ENCODE measurements at regions not wholly inside any gene's neighbourhood (a gene's known extent, or its start where the extent isn't known, plus 50 kb on each side); places are given as distances from the start of the nearest gene placed in this dataset.
"Not testable (repeated sequence)": the region's sequence is repeated elsewhere in the genome, so short reads cannot be mapped to it uniquely, and the experiment has no call there.

DNA sequence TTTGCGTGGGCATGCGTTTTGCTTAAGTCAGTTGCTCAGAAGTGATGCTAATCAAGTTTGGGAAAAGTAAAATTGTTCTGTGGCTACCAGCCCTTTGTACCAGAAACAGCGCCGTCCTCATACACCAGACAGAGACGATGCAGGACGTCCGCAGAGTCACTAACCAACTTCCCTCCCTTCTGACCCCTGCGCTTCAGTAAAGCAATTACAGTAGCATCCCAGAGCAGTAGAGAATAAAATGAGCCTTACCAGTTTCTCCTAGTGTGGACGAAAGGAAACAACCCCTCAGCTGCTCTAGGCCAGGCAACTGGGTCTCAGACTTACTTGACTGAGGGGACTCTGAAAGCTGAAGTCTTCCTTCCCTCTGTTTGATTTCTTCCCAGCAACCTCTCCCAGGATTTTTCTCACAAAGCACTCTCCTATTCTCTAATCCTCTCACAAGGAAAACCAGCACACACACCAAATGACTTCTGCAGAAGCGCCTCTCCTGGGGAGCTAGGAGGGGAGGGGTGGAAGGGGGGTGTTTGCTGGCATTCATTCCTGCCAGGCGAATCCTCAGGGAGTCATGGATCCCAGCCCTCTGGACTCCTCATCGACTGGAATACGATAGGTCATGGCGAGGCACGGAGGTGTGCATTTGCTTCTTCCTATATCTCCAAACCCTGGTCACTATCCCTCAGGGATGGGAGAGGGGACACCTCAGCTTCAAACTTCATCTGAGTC, 56.0 kb upstream of the MID1 start:
- no peak for DNase-seq

DNA sequence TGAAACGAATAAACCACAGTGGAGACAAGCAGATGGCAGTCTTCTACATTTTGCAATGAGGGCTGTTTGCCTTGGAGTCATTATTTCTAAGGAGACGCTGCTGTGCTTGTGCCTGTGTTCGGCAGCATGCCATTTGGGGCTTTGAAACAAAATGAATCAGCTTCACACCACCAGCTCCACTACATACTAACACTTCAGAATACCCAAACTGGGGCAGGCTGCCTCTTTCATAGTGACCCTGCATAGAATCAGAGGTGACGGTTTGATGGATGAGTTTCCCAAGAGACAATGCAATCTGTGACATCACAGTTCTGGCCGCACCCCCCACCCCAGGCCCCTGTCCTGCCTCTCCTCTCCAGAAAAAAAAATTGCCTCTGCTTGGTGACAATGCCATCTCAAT, 57.1 kb upstream of the MID1 start:
- peak; percentile 2 to 10 for DNase-seq

DNA sequence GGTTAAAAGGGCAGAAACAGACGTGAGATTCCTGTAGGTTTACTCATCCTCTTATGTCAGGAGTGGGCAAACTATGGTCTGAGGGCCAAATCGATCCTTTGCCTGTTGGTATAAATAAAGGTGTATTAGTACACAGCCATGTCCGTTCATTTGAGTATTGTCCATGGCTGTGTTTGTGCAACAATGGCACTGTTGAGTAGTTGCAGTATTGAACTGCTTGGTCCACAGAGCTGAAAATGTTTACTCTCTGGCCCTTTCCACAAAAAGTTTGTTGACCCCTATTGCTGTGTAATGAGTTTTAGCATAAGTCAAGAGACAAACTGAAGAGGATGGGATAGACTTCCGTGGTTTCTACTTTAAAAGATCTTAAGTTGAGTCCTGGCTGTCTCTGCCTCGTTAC, 59.0 kb upstream of the MID1 start:
- no peak for DNase-seq

DNA sequence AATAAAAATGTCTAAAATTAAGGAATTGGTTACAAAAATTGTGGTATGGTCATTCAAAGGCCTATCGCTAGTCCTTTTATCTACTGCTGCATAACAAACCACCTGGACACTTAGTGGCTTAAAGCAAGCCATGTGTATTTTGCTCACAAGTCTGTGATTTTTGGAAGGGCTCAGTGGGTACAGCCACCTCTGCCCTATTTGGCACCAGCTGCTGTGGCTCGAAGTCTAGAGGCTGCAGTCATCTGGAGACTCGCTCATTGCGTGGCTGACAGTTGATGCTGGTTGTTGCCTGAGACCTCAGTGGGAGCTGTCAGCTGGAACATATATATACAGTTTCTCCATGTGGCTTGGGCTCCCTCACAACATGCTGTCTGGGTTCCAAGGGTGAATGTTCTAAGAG, 60.8 kb upstream of the MID1 start:
- no peak for DNase-seq

DNA sequence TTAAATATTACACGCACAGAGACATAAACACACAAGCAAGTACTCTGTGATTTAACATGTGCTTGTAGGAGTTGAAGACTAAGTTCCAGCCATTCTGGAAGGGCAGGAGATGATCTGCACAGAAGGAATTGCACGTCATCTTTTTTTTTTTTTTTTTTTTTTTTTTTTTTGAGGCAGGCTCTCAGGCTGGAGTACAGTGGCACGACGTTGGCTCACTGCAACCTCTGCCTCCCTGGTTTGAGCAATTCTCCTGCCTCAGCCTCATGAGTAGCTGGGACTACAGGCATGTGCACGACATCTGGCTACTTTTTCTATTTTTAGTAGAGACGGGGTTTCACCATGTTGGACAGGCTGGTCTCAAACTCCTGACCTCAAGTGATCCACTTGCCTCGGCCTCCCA, 63.2 kb upstream of the MID1 start:
- not testable (repeated sequence) for DNase-seq

DNA sequence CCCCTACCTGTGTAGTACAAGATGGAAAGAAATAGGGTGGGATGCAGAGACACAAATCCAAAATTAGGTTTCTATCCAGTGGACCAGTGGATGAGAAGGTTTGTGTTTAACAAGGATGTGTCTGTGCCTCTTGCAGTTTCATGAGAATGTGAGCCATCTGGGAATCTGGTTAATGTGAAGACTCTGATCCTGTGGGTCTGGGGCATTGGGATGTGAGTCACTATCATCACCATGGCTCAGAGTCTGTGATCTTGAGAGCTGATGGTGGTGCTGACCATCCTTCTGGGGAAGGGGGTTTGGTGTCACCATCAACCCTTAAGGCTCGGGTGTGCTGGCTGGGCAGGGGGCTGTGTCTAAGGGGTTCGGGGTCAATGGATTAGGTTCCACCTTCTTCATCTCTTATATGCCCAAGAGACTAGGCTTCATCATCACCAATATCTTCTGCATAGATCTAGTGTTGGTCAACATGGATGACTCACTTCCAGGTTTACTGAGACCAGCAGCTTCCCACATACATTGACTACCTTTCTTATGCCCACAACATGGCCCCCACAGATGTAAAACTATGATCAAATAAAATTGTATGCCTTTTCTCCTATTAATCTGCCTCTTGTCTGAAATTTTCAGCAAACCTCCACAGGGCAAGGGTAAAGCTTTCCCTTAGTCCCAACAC, 65.7 kb upstream of the MID1 start:
- DNase-seq = no peak

DNA sequence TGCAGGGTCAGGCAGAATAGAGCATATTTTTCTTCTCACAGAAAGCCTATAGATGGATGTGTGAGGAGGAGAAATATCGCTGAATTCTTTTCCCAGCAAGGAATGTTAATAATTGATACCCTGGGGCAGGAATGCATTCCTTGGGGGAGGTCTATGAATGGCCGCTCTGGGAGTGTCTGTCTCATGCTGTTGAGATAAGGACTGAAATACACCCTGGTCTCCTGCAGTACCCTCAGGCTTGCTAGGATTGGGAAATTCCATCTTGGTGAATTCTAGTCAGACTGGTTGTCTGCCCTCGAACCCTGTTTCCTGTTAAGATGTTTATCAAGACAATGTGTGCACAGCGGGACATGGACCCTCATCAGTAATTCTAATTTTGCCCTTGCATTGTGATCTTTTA, 71.4 kb upstream of the MID1 start:
- not testable (repeated sequence) for DNase-seq

DNA sequence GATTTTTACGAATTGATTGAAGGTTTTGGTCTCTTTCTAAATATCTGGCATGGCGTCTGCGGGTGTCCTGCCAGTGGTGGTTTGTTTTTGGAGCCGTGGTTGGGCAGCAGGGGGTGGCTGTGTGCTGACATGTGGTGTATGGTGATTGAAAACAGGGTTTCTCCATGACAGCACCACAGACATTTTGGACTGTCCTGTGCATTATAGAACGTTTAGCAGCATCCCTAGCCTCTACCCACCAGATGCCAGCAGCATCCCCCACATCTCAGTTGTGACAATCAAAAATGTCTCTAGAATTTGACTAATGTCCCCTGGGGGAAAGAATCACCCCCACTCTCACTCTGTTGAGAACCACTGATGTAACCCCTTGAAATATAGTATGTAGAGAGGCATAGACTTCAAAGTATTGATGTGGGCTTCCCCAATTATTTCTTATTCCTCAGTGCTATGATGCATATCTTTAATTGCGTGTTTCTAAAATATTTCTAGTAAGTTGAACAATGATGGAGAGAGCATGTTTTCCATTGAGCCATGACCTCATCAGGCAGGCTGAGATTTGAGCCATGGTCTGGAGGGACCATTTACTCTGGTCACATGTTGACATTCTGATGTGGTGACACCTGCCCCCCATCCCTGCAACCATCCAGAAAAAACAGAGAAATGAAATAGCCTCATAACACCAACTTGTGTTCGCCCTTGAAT, 77.4 kb upstream of the MID1 start:
- no peak for DNase-seq

DNA sequence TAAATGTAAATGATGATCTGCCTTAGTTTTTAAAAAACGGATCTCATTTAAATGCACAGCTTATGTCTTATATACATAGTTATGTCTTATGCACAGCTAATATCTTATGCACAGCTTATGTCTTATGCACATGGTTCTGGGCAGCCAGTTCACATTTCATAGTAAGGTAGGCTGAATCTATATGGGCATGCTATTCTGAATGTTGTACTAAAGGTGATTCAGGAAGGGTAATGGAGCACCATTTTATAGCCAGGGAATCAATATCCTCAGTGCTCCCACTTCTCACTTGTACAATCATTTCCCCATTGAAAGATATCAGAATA, 77.9 kb upstream of the MID1 start:
- no peak for DNase-seq

DNA sequence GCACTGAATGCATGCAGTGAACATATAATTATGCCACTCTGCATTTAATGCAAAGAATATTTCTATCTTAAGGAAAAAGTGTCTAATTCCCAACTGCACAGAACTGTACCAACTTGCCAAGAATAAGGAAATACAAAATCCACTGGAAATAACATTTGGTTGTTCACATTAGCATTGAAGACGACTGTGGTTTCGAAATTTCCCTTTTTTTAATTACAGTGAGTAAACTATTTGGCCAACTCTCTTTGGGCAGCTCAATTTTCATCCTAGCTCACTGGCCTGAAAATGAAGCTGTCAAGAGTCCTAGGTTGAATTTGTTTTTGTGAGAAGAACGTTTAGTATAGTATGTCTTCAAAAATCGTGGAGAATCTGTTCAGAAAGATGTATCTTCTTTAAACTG, 81.6 kb upstream of the MID1 start:
- DNase-seq = no peak

DNA sequence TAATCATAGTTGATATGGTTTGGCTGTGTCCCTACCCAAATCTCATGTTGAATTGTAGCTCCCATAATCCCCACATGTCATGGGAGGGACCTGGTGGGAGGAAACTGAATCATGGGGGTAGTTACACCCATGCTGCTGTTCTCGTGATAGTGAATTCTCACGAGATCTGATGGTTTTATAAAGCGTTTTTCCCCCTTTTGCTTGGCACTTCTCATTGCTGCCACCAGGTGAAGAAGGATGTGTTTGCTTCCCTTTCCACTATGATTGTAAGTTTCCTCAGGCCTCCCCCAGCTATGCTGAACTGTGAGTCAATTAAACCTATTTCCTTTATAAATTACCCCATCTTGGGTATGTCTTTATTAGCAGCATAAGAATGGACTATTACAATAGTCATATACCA, 86.0 kb upstream of the MID1 start:
- not testable (repeated sequence) for DNase-seq

DNA sequence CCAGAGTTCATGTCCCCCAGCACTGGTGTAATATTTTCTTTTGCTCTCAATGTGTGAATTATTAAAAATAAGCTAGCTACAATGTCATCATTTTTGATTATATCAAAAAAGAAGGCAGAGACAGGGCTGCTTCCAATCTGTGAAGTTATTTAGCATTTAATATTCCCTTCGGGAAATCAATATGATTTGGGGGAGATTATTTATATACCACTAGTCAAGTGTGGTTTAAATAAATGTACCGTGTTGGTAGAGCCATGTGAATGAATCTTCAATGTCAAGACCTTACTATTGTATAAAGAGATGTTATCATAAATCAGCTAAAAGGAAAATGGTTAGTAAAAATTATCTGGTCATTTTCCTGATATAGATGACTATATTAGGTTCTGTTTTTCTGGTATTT, 87.4 kb upstream of the MID1 start:
- DNase-seq = no peak

DNA sequence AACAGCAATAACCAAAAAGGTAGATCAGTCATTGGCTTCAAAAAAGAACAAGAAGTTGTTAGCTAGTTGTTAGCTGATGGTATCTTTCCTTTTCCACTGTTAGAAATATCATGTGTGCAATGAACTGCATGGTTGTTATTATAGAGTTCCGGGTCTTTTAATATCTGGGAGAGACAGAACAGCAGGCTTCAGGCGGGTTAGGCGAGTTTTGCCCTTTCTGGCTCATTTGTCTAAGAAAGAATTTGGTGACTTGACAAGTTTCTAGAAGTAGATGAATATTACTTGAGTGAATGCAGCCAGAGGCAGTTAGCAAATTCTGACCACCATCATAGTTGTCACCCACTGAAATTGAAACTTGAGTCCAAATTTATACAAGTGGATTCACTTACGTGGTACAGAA, 88.9 kb upstream of the MID1 start:
- DNase-seq = no peak

DNA sequence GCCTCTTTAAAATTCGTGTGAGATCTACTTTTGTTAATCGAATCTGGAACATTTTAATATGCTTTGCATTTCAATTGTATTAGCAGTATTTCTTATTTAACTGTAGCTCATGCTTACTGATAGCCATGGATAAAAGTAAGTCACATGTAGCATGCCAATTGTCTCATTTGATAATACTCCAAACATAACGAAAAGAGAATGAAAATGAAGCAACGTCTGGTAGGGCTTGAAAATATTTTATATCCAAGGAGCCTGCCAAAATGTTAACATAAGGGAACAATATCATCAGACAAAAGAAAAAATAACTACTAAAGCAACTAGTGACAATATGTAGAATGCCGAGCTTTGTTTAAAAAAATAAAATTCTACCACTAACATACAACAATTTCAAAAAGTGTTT, 94.1 kb upstream of the MID1 start:
- no peak for DNase-seq

DNA sequence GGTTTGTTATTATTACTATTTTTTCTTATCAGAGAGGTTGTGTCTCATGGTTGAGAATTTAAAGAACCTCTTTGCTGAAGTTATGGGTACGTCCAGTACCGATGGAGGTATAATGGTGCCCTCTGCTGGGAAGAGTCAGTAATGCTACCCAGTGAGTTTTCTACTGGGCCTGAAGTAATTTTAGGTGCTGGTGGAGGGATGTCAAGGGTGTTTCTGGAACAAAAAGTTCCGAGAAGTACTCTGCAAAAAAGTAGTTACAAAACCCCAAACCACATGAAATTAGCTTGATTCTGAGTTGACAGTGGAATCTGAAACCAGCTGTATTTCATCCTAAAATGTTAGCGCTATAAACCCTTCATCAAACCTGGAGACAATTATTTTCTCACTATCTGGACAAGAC, 102.5 kb upstream of the MID1 start:
- peak; percentile 32 to 33 for DNase-seq

DNA sequence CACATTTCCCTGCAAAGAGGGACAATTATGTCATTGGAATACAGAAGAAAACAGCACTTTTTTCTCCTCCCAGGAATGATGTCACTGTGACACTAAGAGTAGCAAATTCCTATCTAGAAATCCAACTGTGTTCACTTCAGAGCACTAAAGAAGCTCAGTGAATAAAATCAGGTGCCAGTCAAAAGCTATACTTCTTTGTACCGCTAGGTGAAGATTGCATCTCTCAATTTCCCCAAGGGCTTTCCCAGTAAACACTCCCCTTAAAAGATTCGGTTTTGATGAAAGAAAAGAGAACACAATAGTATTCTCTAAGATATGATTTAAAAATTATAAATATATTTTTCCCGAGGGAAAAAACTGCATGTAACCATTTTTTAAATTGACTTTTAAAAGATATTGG, 104.7 kb upstream of the MID1 start:
- no peak for DNase-seq

DNA sequence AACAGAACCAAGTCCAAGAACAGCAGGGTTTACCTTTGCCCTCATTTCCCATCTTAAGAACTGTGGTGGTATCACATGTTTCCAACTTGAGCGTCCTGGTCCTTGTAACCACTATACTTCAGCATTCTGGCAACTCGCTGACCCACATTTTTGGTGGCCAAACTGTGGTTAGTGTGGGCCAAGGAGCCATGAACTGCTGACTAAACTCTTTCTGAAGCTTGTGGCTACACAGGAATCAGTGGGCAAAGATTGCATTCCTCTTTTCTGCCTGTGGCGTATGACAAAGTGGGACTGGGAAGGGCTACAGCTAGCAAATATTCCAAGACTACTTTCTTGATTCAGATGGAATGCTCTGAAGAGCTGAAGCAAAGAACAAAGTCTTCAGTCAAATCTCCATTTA, 106.3 kb upstream of the MID1 start:
- DNase-seq = no peak

DNA sequence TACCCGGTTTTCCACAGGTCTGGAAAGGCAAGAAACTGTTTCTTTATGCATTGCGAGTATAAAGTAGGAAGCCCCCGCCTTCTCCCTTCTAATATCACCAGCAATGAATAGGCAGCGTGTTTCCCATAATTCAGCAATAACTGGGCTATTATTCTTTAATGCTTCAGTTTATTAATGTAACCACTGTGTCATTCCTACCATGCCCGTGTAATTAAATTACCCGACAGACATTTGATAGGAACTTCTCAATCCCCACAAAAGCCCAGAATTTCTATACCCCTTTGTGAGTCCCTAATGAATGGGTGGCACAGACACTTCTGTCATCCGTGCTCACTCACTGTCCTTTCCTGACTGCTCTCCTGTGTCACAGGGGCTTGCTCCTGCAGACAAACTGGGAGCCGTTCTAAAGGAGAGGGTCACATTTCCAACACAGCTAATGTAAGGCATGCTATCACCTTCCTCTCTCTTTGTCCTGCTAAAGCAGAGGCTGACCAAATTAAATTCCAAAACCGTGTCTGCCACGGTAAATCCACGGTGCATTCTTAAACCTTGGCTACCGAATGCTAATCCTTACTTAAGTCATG, 108.5 kb upstream of the MID1 start:
- DNase-seq = no peak

DNA sequence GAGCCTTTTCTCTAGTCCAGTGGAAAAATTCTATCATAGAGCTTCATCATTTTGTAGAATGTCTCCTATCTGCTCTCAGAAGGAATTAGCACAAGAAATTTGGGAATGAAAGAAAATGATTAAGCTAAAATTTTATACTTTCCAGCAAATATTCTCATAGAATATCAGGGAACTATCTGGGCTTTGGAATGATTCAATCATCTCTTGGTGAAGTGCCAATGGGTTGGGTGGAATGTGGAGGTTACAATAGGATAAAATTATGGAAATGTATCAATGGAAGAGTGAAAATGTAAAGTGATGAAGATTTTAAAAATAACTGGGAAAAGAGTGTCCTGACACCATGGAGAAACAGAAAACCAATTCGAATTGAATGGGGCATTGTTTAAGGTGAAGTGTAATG, 119.0 kb upstream of the MID1 start:
- DNase-seq = no peak

DNA sequence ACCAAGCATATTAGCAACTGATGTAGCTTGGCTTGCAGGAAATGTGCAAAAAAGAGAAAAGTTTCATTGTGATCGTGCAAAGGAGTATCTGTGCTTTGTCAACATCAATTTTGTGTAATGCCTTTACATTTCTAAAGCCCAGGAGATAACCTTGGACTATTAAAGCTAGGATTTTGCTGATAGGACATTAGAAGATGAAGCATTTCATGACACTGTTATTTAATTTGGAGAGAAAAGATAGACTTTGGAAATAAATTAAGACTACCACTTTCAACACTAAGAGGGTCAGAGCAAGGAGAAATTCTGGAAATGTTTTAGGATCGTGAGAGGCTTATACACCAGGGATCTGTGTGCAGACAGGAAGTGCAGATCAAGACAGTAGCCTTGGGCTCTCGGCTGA, 120.6 kb upstream of the MID1 start:
- DNase-seq = no peak

DNA sequence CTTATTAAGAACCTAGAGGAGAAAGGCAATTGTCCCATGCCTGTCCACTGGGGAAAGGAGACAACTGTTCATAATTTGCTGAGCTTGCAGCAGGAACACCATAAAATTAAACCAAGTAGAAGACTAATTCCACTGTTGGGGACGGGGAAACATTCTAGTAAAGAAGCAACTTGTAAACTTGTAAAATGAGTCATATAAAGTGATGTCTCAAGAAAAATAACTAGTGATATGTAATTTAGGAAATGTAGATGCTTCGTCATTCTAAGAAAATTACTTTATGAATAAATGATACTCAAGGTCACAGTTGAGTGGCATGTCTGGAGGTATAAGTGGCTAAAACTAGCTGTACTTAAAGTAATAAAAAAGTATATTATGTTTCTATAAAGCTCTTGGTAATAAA, 121.2 kb upstream of the MID1 start:
- DNase-seq = no peak

DNA sequence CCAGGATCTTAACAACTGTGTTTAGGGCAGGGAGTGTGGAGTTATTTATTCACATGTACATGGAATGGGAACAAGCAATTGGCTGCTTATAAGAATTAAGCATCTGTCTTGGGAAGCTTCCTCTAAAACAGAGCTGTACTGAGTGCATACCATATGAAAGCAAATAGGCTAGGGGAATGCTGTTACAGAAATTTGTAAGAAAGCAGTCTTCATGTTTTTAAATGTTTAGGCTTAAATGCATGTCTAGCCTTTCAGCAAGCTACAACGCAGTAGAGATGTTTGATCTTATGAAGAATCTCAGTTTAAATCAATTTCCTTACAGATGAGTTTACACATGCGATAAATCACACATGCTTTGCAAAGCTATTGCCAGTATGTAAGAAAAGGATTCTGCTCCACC, 123.1 kb upstream of the MID1 start:
- DNase-seq = no peak

DNA sequence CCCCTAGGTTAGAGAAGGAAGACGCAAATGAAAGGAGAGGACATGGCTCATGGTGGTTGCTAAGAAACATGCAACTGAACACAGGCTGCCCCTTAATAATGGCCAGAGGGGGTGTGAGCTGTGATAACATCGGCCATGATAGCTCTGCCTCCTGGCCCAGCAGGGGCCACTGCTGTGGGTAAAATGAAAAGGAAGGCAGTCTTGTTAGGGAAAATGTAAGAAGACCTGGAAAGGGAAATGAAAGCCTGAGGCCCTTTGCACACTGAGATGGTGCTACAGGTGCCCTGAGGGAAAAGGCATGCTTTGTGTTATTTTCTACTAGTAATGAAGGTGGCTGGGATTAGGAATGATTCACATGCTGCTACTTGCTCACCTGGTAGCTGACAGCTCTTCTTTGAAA, 123.6 kb upstream of the MID1 start:
- DNase-seq = no peak

DNA sequence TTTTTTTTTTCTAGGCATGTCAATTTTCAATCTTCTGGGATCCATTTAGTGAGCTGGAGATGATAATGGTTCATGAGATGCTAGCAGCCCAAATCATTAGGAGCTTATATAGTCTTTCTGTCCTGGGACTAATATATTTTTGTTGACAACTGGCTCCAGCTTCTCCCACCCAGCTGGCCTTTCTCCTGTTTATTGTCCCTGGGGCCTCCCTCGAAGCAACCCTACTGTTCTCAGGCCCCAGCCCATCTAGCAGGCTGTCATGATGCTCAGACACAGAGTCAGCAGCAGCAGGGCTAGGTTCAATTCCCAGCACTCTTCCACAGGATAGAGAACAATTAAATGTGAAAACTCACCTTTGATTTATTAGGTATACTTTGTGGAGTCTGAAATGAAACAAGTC, 127.6 kb upstream of the MID1 start:
- no peak for DNase-seq

Measured in hippocampal formation (tissue), 2 donors.